Activated CD4-positive, alpha-beta T cell treated with anti-CD3 and anti-CD28 coated beads for 4 hours (primary cell): ENCODE measurements at regions not wholly inside any gene's neighbourhood (a gene's known extent, or its start where the extent isn't known, plus 50 kb on each side); places are given as distances from the start of the nearest gene placed in this dataset.

Source experiments
- DNase-seq, 2 donors: peaks; one replicate each; pipeline ENCODE4 v3.0.0-alpha.2; 2020

- no peak for DNase-seq
These were observed 265.3 kb upstream of the TGFBR2 start for GRCh38 chr3:30341079-30341478.

GRCh38 chr3:30341851-30342250 is 264.6 kb upstream of the TGFBR2 start:
- no peak for DNase-seq

GRCh38 chr3:30342318-30343060 is 263.9 kb upstream of the TGFBR2 start:
- DNase-seq = peak in 1 of 2 donors; percentile 11

GRCh38 chr3:30343067-30343831 is 263.2 kb upstream of the TGFBR2 start:
- no peak for DNase-seq

- no peak for DNase-seq
These were observed 262.5 kb upstream of the TGFBR2 start for GRCh38 chr3:30343861-30344260.

GRCh38 chr3:30344288-30344687 is 262.1 kb upstream of the TGFBR2 start:
- DNase-seq = no peak

- DNase-seq = no peak
These were observed 259.5 kb upstream of the TGFBR2 start for GRCh38 chr3:30346933-30347320.

- DNase-seq = peak; percentile 26 to 28
These were observed 258.7 kb upstream of the TGFBR2 start for GRCh38 chr3:30347679-30348216.

- DNase-seq = no peak
These were observed 256.9 kb upstream of the TGFBR2 start for GRCh38 chr3:30349507-30349906.

- DNase-seq = no peak
These were observed 256.4 kb upstream of the TGFBR2 start for GRCh38 chr3:30350011-30350410.

GRCh38 chr3:30350901-30351300 is 255.5 kb upstream of the TGFBR2 start:
- no peak for DNase-seq

- DNase-seq = no peak
These were observed 253.7 kb upstream of the TGFBR2 start for GRCh38 chr3:30352410-30353318.

- peak; percentile 49 to 52 for DNase-seq
These were observed 252.5 kb upstream of the TGFBR2 start for GRCh38 chr3:30353711-30354467.

GRCh38 chr3:30354513-30354912 is 251.9 kb upstream of the TGFBR2 start:
- no peak for DNase-seq

GRCh38 chr3:30354972-30355371 is 251.4 kb upstream of the TGFBR2 start:
- no peak for DNase-seq

- DNase-seq = no peak
These were observed 250.8 kb upstream of the TGFBR2 start for GRCh38 chr3:30355622-30356021.

GRCh38 chr3:30356866-30357753 is 249.3 kb upstream of the TGFBR2 start:
- DNase-seq = no peak

GRCh38 chr3:30357897-30358296 is 248.5 kb upstream of the TGFBR2 start:
- no peak for DNase-seq

- no peak for DNase-seq
These were observed 247.5 kb upstream of the TGFBR2 start for GRCh38 chr3:30358871-30359270.

- no peak for DNase-seq
These were observed 237.4 kb upstream of the TGFBR2 start for GRCh38 chr3:30368978-30369377.

- DNase-seq = no peak
These were observed 235.6 kb upstream of the TGFBR2 start for GRCh38 chr3:30370681-30371271.
